GM18907 (cell line): ENCODE measurements at regions not wholly inside any gene's neighbourhood (a gene's known extent, or its start where the extent isn't known, plus 50 kb on each side); places are given as distances from the start of the nearest gene placed in this dataset.

Experiments
- ATAC-seq: cut with Tn5 transposase; IDR thresholded peaks from one replicate; pipeline ENCODE4 v1.9.1; 2021; ENCODE audit warnings: mild to moderate bottlenecking, moderate library complexity; ENCODE audit not compliant: unreplicated experiment

GRCh38 chr2:129247751-129248150 is 731.7 kb upstream of the RAB6C start:
- no peak for ATAC-seq

DNA sequence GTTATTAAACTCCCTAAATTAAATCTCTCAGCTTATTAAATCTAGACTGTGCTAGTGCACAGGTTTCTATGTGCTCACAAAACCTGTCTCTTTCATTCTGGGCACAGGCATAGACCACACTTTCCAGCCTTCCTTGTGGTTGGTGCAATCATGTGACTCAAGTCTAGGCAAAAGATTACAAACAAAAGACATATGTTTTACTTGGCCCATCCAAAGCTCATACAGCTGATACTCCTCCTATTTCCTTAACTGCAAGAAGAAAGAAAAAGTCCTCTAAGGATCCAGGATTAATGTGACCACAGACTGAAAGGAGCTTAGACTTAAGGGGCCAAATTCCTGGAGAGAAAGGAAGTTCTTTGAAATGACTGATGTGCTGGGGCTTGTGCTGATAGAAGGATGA is 731.3 kb upstream of the RAB6C start:
- ATAC-seq = no peak

DNA sequence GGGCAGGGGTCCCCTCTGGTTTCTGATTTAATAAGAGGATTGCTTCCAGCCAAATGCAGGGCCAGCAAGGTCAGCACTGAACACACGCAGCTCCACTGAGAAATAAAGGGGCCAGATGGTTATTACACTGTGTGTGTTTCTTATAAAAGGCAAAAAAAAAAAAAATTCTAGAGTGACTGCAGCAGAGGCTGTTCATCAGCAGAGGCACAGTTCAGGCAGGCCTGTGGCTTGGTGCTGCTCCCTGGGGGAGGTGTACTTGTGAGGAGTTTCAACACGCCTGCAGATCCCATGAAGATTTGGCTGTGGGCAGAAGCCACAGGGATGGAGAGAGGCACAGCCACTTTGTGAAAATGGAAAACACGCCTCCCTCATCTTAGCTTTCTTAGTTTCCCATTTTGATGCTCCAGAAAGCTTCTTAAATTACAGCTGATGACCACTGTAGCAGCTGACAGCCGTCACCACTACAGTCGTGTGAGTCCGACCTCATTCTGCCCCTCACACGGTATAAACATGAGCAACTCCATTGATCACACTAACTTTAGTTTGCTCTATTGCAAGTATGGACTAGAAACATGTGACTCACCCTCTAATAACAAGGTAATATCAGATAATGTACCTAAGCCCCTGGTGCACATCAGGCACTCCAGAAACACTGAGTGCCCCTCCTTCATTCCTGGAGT is 726.5 kb upstream of the RAB6C start:
- ATAC-seq = no peak

GRCh38 chr2:129253461-129253812 is 726.0 kb upstream of the RAB6C start:
- no peak for ATAC-seq

GRCh38 chr2:129254718-129255117 is 724.7 kb upstream of the RAB6C start:
- no peak for ATAC-seq

DNA sequence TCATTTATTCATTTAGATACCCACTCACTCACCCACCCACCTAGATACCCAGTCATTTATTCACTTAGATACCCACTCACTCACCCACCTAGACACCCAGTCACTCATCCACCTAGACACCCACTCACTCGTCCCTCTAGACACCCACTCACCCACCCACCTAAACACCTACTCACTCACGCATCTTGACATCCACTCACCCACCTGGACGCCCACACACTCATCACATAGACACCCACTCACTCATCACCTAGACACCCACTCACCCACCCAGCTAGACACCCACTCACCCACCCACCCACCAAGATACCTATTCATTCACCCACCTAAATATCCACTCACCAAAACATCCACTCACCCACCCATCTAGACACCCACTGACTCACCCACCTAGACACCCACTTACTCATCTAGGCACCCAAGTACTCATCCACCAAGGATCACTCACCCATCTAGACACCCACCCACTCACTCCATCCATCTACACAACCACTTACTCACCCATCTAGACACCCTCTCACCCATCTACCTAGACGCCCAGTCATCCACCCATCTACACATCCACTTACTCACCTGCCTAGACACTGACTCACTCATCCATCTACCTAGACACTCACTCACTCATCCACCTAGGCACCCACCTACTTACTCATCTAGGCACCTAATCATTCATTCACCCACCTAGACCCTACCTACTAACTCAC is 723.7 kb upstream of the RAB6C start:
- ATAC-seq = no peak

DNA sequence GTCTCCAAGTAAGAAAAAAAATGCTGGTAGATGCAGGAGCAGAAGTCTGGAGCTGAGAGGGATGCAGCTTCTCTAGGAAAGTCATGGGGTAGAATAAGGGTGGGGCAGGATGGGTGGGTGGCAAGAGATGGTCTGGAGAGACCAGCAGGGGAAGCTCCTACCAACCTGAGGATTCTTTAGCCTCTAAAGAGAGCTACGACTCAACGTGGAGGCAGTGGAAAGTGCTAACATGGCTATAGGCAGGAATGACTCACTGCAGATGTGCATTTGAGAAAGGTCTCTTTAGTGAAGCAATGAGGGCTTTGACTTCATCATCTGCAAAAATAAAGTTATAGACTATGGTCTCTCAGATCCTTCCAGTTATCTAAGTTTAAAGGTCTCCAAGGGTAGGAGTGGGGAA is 722.8 kb upstream of the RAB6C start:
- ATAC-seq = no peak

GRCh38 chr2:129262934-129263333 is 716.5 kb upstream of the RAB6C start:
- ATAC-seq = no peak

GRCh38 chr2:129263939-129264338 is 715.5 kb upstream of the RAB6C start:
- ATAC-seq = no peak

- ATAC-seq = no peak
These were observed 711.9 kb upstream of the RAB6C start for GRCh38 chr2:129267559-129267958.

GRCh38 chr2:129273266-129274037 is 706.0 kb upstream of the RAB6C start:
- no peak for ATAC-seq

GRCh38 chr2:129274038-129274415 is 705.4 kb upstream of the RAB6C start:
- no peak for ATAC-seq

DNA sequence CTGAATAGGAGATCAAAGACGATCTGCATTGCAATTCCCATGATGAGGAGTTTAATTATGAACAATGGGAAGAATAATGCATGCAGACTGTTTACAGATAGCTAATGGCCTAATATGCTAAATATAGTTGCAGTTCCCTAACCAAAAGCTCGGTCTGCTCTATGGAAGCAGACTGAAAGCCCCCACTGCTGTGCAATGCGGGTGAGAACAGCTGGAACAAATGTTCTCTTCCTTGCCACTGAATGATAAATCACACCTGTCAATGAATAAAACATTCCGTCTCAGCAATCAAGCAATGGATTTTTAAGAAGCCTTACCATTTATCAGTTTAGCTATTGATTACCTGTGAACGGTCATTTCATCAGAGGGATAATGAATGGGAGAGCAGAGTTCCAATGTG is 704.5 kb upstream of the RAB6C start:
- ATAC-seq = no peak

DNA sequence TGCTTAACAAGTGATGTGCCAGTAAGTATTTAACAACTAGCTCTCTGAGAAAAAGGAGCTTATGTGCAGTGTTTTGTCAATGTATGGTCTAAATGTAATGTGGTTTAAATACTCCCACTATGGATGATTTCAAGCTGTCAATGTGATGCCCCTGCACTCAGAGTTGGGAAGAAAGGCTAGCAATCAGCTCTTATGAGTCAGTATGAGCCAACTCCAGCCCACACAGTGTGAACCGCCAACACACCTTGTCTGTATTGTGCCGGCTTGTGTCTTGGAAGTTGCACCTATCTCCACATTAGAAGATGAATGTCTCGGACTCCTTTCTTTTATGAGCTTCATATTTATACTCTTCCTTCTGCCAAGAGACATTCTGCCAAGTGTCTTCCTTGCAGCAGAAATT is 703.8 kb upstream of the RAB6C start:
- no peak for ATAC-seq

GRCh38 chr2:129276978-129277584 is 702.4 kb upstream of the RAB6C start:
- ATAC-seq = no peak

- no peak for ATAC-seq
These were observed 701.9 kb upstream of the RAB6C start for GRCh38 chr2:129277585-129277981.

DNA sequence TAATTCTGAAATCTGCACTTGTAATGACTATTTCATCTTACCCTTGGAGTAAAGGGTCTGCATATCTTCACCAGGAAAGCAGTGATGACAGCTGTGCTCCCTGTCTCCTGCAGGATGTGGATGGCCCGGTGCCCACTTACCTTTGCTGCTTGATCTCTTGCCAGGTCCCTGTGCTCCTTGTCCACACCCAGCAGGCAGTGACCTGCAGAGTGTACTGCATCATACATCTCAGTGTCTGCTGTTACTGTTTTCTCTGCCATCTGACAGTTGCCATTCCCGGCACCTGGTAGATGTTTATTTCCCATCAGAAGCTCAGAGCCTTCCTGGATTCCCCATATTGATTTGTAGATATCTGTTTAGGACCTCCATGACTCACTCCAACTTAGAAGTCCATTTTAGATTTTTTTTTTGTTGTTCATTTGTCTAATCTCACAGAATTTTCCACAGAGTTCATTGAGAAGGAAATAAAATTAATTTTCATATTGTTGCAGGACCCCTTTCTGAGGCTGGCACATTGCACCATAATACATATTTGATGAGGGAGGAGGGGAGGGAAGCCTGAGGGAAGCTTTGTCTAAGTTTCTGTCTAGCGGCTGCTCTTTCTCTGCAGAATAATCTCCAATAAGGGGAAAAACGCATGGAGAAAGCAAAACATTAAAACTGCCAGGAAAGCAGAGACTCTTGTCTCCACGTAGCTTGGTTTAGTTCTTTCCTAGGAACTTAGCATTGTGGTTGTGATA is 697.5 kb upstream of the RAB6C start:
- ATAC-seq = no peak

GRCh38 chr2:129285012-129285411 is 694.5 kb upstream of the RAB6C start:
- no peak for ATAC-seq

- no peak for ATAC-seq
These were observed 686.1 kb upstream of the RAB6C start for GRCh38 chr2:129293326-129293725.

DNA sequence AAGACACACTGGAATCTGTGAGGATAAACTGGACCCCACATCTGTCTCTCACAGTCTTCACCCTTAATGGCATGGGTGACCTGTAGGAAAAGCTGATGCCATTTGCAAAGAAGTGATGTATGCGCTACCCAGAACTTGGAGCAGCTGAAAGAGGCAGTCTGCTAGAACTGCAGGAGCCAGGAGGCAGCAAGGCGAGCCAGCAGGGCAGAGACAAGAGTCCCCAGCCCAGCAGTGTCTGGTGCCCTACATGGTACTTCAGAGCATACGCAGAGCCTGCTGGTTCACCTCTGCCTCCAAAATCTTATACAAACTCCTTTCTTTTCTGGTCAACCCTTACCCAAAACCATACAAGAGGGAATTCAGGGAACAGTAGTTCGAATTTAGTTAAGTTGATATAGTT is 683.1 kb upstream of the RAB6C start:
- ATAC-seq = no peak

DNA sequence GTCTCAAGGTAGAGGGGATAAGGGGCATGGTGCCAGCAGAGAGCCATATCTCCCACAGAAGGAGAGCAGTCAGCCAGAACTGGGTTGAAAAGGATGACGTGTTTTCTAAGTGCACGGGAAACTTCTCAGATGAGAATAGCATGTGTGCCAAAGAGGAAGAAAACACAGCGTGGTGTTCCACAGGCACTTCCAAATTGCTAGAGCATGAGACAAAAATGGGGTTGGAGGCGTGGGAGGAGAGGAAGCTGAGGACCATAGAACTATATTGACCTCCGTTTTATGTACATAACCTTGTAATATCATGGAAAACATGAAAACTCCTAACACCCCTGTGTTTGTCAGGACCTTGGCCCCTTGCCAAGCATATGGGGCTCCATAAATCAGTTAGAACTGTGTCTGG is 682.7 kb upstream of the RAB6C start:
- ATAC-seq = no peak
